Prostate gland (tissue), 2 donors: ENCODE measurements at regions not wholly inside any gene's neighbourhood (a gene's known extent, or its start where the extent isn't known, plus 50 kb on each side); places are given as distances from the start of the nearest gene placed in this dataset.
A peak's percentile ranks its signal among the peaks of the same experiment; 100 is the strongest.

Source experiments
- POLR2A ChIP-seq: fragments of 450-650 bp; IDR thresholded peaks from one replicate; pipeline ENCODE4 v1.6.1; 2016; ENCODE audit warnings: antibody characterized with exemption, mild to moderate bottlenecking
- POLR2AphosphoS5 ChIP-seq: sonication (generic); formaldehyde crosslinking; IDR thresholded peaks from one replicate; pipeline ENCODE4 v1.6.1; 2017; ENCODE audit warnings: antibody characterized with exemption
- TF ChIP-seq, protein P1 (sequence below), 4 experiments: fragments of 200-600 bp in 2 of 4; fragments of 450-650 bp in 2 of 4; sonication (generic) in 2 of 4; IDR thresholded peaks; 1 replicate in 3 of 4; 2 replicates in 1 of 4; pipeline ENCODE4 v1.5.1; 2016 to 2019; ENCODE audit warnings: antibody characterized with exemption in 4 of 4, mild to moderate bottlenecking in 2 of 4, moderate library complexity in 2 of 4

DNA sequence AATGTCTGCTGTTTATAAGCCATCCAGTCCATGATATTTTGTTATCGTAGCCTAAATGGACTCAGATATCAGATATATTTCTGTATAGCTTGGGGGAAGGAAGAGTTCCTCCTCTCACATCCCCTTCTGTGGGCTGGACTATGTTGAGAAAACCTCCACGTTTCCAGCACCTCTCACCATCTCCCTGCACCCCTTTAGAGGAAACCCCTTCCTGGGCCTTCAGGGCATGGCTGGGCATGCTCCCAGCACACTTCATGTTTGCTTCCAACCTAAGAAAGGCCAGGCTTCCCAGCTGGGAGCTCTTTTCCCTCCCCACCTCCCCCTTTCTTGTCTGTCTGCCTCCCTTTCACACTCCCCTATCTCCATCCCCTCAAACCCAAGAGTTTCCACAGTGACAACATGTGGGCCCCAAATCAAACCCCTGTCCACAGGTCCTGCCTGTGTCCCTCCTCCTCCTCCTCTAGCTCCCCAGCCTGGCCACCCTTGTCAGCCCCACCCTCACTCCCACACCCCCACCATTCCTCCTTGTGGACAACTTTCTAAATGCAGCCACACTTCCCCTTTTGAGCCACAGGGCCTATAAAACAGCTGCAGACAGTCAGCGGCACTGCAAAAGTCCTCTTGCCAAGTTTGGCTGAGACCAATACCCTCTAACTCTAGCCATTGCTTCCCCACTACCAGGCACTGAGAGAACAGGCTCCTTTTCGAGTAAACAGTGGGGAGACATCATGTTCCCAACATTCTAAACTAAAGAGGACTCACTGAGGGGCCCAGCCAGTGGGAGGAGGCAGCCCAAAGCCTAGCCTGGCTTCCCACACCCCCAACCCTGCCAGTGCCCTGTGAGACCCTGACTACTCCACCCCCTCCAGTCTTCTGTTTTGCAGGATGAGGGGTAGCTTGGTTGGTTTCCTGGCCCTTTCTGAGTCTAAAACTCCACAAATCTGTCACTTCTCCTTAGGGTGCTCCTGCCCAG is 120.5 kb downstream of the ZFP36L2 start:
- peak; percentile 53 for TF ChIP-seq POLR2AphosphoS5
- TF ChIP-seq, protein P1, sequence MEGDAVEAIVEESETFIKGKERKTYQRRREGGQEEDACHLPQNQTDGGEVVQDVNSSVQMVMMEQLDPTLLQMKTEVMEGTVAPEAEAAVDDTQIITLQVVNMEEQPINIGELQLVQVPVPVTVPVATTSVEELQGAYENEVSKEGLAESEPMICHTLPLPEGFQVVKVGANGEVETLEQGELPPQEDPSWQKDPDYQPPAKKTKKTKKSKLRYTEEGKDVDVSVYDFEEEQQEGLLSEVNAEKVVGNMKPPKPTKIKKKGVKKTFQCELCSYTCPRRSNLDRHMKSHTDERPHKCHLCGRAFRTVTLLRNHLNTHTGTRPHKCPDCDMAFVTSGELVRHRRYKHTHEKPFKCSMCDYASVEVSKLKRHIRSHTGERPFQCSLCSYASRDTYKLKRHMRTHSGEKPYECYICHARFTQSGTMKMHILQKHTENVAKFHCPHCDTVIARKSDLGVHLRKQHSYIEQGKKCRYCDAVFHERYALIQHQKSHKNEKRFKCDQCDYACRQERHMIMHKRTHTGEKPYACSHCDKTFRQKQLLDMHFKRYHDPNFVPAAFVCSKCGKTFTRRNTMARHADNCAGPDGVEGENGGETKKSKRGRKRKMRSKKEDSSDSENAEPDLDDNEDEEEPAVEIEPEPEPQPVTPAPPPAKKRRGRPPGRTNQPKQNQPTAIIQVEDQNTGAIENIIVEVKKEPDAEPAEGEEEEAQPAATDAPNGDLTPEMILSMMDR (IDR thresholded peaks at IDR 0.05) = peak in 2 of 4 experiments; percentile 38 to 58
- no peak for TF ChIP-seq POLR2A
